Islet precursor cell (in vitro differentiated cells): ENCODE measurements at regions not wholly inside any gene's neighbourhood (a gene's known extent, or its start where the extent isn't known, plus 50 kb on each side); places are given as distances from the start of the nearest gene placed in this dataset.
"Not testable (repeated sequence)": the region's sequence is repeated elsewhere in the genome, so short reads cannot be mapped to it uniquely, and the experiment has no call there.

ENCODE experiments used
- DNase-seq: peaks from one replicate; pipeline ENCODE4 v3.0.0-alpha.2; 2018

GRCh38 chr5:91315701-91316100 is 67.4 kb downstream of the ARRDC3 start:
- no peak for DNase-seq

DNA sequence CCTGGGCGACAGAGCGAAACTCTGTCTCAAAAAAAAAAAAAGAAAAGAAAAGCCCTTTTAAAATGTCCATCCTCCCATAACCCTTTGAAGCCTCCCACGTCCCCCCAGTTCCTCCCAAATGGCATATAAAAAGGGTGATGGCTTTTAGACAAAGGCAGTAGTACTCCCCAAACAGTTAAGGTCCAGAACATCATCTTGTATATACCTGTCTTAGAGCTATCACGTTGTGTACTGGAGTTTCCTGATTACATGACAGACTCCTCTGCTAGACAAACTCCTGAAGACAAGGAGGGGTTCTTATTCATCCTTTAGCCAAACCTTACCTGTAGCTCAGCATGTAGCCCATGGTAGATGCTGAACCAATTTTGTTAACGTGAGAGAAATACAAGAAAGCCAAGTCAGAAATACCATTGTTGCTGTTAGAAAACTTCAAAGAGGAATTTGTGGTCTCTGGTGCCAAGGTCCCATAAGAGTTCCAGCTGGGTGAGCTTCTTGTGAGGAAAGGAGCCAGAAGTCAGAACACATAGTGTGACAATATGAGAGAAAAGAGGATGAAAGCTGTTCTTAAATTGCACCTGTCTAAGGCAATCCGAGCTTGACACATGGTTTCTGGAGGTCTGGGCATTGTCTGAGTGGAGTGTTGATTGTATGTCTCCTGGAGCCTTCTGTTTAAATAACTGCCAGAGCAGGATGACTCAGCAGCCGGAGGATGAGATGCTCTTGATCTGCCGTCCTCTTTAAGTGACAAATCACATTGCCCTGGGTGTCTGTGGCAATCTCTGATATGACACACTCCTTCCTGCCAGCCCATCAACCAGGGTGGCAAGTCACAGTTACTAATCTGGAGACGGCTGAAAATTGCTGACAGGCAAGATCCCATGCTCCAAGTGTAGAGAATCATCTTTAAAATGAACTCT is 69.1 kb downstream of the ARRDC3 start:
- peak; percentile 98 for DNase-seq

DNA sequence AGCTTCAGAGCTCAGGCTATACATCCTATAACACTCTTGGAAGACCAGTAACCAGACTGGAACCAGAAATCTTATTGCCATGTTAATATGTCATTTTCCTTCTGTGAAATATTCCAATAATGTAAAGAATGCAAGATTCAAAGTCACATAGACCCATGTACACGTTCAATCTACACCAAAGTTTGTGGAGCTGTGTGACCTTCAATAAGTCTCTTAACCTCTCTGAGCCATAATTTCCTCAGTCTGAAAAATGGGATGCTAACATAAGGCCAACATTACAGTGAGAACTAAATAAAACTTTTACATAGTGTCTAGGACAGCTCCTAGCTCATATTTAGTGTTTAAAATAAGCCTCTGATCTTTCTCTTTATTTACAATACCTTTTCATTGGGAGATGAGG is 70.4 kb downstream of the ARRDC3 start:
- no peak for DNase-seq

DNA sequence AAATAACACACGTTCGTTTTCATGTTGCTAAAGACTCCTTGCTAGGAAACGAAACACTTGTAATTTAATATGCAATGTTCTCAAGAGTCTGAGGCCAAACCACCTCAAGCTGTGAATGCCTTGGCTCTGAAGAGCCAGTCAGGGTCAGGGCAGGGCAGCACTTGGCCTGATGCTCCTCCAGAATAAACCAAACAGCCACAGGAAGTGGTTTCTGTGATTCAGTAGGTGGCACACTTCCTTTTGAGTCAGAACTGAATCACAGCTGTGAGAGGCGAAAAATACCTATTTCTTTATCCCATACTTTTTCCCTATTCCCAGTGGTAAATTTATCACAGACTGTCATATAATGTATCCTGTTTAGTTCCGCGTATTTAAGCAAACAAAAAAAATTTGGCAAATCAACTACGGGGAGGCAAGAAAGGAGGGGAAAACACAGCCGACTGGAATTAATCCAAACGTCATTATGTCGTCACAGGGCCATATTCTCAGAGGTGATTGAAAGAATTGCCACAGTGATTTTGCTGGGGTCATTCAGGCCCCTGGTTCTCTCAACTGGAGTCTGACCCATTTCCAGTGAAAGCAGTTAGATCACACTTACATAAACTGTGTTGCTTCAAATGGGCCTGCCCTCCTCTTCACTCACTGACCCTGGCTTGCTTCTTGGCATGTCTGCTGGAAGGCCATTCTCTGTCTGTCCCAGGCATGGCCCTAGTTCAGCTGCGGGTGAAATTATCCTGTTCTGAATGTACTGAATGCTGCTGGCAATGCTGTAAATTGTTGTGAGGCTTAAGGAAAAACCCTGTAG is 71.2 kb downstream of the ARRDC3 start:
- DNase-seq, result peak; percentile 79

DNA sequence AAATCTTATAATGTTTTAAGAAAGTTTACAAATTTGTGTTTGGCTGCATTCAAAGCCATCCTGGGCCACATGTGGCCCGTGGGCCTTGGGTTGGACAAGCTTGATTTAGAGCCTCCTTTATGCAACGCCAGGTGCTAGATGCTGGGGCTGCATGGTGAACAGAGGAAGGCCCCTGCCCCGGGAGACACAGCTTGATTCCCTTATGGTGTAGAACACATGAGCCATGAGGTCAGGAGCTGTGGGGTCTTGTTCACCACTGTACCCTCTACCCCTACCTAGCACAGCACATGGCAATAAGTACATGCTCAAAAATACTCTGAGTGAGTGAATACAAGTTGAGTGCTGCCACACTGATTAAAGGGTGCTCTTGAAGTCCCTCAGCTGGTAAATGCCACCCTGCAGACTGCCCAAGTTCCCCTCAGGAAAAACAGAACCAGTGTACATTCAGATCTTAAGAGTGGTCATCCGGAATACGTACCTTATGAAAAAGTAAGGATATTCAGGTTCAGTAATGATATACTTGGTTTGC is 71.9 kb downstream of the ARRDC3 start:
- no peak for DNase-seq

DNA sequence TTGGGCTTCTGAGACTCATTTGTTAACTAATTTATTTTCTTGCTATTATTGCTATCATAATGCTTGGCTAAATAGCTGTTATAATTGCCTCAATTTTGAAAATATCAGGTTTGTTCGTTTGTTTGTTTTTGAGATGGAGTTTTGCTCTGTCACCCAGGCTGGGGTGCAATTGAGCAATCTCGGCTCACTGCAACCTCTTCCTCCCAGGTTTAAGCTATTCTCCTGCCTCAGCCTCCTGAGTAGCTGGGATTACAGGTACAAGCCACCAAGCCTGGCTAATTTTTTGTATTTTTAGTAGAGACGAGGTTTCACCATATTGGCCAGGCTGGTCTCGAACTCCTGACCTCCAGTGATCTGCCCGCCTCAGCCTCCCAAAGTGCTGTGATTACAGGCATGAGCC is 75.0 kb downstream of the ARRDC3 start:
- DNase-seq, result not testable (repeated sequence)

DNA sequence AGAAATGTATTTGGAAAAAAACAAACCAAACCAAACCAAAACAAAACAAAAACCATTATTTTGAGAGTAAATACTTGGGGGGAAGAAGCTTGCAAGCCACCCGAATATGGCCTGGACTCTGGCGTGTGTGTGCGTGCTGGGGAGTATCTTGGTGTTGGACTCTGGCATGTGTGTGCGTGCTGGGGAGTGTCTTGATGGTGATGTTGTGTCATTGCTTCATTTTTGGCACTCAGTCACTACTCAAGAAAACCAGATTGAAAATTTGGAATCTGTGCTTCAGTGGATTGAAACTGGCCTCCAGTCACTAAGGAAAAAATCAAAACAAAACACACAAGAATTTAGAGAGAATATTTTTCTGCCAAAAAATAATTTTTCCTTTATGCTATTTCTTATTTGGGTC is 76.1 kb downstream of the ARRDC3 start:
- no peak for DNase-seq

- no peak for DNase-seq
Observed at GRCh38 chr5:91306497-91306896, 76.6 kb downstream of the ARRDC3 start.

GRCh38 chr5:91305640-91306039 is 77.5 kb downstream of the ARRDC3 start:
- DNase-seq, result no peak

GRCh38 chr5:91304015-91304414 is 79.1 kb downstream of the ARRDC3 start:
- DNase-seq, result not testable (repeated sequence)

- no peak for DNase-seq
Observed at GRCh38 chr5:91302958-91303357, 80.2 kb downstream of the ARRDC3 start.

GRCh38 chr5:91302305-91302704 is 80.8 kb downstream of the ARRDC3 start:
- DNase-seq, result no peak

GRCh38 chr5:91301106-91301846 is 81.8 kb downstream of the ARRDC3 start:
- DNase-seq, result no peak

- DNase-seq, result no peak
Observed at GRCh38 chr5:91297994-91298393, 85.1 kb downstream of the ARRDC3 start.

- DNase-seq, result no peak
Observed at GRCh38 chr5:91296674-91297143, 86.4 kb downstream of the ARRDC3 start.

- not testable (repeated sequence) for DNase-seq
Observed at GRCh38 chr5:91296102-91296501, 87.0 kb downstream of the ARRDC3 start.

- DNase-seq, result peak; percentile 92
Observed at GRCh38 chr5:91293131-91293530, 90.0 kb downstream of the ARRDC3 start.

GRCh38 chr5:91291628-91292569 is 91.2 kb downstream of the ARRDC3 start:
- DNase-seq, result no peak

GRCh38 chr5:91288118-91288916 is 94.8 kb downstream of the ARRDC3 start:
- no peak for DNase-seq

DNA sequence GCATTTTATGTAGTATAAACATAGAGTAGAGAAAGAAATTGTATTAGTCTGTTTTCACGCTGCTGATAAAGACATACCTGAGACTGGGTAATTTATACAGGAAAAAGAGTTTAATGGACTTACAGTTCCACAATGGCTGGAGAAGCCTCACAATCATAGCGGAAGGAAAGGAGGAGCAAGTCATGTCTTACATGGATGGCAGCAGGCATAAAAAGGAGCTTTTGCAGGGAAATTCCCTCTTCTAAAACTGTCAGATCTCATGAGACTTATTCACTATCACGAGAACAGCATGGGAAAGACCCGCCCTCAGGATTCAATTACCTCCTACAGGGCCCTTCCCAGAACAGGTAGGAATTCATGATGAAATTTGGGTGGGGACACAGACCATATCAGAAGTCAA is 98.1 kb downstream of the ARRDC3 start:
- DNase-seq, result not testable (repeated sequence)

GRCh38 chr5:91283899-91284298 is 99.2 kb downstream of the ARRDC3 start:
- no peak for DNase-seq
